Thyroid gland (tissue), 4 donors: ENCODE measurements at regions not wholly inside any gene's neighbourhood (a gene's known extent, or its start where the extent isn't known, plus 50 kb on each side); places are given as distances from the start of the nearest gene placed in this dataset.

Experiments
- CTCF ChIP-seq, 6 experiments: fragments of 200-600 bp in 3 of 6; fragments of 450-650 bp in 3 of 6; sonication (generic) in 3 of 6; IDR thresholded peaks; one replicate each; pipeline ENCODE4 v1.5.1; 2016 to 2019; ENCODE audit warnings: antibody characterized with exemption in 6 of 6, mild to moderate bottlenecking in 2 of 6, inconsistent platforms in 1 of 6, moderate library complexity in 1 of 6
- POLR2A ChIP-seq, 2 donors: fragments of 450-650 bp; IDR thresholded peaks; one replicate each; pipeline ENCODE4 v1.6.1; 2017; ENCODE audit warnings: antibody characterized with exemption in 2 of 2, mild to moderate bottlenecking in 2 of 2, moderate library complexity in 1 of 2

DNA sequence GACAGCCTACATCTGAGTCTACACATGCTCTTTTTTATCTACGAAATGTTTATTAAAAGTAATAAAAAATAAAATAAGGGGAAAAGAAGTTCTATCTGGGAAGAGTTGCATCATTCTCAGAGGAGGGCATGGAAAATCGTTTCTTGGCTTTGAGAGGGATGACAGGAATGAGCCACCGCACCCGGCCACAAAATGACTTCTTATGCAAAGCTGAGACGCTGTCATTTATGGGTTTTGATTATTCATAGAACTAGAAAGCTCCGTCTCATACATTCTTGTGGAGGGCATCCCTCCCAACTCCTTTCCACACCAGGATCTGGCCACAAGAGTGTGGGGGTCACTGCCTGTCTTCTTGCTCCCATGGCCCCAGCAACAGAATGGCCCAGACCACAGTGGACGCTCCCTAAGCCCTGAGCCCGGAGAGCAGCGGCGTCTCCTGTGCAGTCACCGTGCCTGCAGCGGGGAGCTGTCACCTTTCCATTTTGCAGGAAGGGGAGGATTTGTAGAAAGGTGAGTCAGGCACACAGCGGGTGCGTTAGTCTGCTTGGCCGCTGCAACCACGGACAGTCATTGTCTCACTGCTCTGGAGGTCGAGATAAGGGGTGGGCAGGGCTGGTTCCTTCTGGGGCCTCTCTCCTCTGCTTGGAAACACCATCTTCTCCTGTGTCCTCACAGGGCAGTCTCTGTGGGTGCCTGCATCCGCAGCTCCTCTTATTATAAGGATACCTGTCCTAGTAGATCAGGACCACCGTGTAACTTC, 1388.7 kb downstream of the BRD1 start:
- TF ChIP-seq POLR2A (IDR thresholded peaks at IDR 0.05) = no peak
- no peak for TF ChIP-seq CTCF (IDR thresholded peaks at IDR 0.05)
